ENCODE measurements at regions not wholly inside any gene's neighbourhood (a gene's known extent, or its start where the extent isn't known, plus 50 kb on each side); places are given as distances from the start of the nearest gene placed in this dataset.

DNA sequence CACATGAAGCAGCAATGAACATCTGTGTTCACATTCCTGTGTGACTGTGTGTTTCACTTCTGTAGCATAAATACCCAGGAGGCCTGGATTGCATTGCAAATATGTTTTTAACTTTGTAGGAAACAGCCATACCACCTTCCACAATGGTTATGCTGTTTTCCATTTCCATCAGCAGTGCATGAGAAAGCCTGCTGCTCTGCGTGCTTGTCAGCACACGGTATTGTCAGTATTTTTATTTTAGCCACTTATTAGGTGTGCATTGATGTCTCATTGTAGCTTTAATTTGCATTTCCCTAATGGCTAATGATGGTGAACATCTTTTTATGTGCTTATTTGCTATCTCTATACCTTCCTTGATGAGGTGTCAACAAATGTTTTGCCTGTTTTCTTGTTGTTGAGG lies 355.9 kb downstream of the TRIML1 start:
- no peaks in the 10 kb centered on the region for H3K4me1 ChIP-seq
- no peaks in the 10 kb centered on the region for H3K36me3 ChIP-seq
- no peak overlapping the region for H3K27ac ChIP-seq
- H3K9me3 ChIP-seq = peaks cover 5% of the 10 kb centered on the region
- 67% methylated on average over 2 of the region's 2 CpGs for WGBS
- DNase-seq (ENCODE audit: low spot score in 2 of 2) = no peak
- H3K4me3 ChIP-seq = no peak overlapping the region
- no peak for TF ChIP-seq POLR2AphosphoS5 (IDR thresholded peaks at IDR 0.05)
- TF ChIP-seq EP300 (IDR thresholded peaks at IDR 0.05) = no peak
- TF ChIP-seq CTCF (IDR thresholded peaks at IDR 0.05) = no peak
- no peak for TF ChIP-seq POLR2A (IDR thresholded peaks at IDR 0.05)
- H3K27me3 ChIP-seq = no peaks in the 10 kb centered on the region

- no peak for DNase-seq (ENCODE audit: low spot score in 2 of 2)
- TF ChIP-seq CTCF (IDR thresholded peaks at IDR 0.05) = no peak
- no peak for TF ChIP-seq POLR2A (IDR thresholded peaks at IDR 0.05)
- no peak for TF ChIP-seq POLR2AphosphoS5 (IDR thresholded peaks at IDR 0.05)
- no peak for TF ChIP-seq EP300 (IDR thresholded peaks at IDR 0.05)
- H3K27me3 ChIP-seq = no peaks in the 10 kb centered on the region
- H3K4me1 ChIP-seq = no peaks in the 10 kb centered on the region
- no peaks in the 10 kb centered on the region for H3K9me3 ChIP-seq
- H3K4me3 ChIP-seq = no peak overlapping the region
- H3K36me3 ChIP-seq = no peaks in the 10 kb centered on the region
- H3K27ac ChIP-seq = no peak overlapping the region
These were observed 372.2 kb downstream of the TRIML1 start for GRCh38 chr4:188511431-188511830.

DNA sequence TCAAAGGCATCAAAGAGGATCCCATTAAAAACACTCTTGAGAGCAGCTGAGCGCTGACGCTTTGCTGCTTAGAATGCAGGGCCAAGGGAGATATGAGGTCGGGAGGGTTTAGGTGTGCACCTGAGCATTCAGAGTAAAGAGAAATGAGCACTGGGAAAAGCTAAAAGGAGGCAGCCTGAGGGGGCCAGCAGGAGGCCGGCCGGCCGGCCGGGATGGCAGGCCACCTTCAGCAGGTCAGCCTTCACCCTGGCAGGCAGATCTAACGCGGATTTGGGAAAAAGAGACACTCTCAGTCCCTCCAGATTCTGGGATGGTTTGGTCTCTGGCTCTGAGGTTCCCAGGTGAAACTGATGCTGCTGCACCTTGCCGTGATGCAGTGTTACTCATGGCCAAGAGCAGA lies 393.5 kb downstream of the TRIML1 start:
- no peak overlapping the region for H3K4me3 ChIP-seq

GRCh38 chr4:188534297-188534696 lies 395.1 kb downstream of the TRIML1 start:
- TF ChIP-seq EP300 (IDR thresholded peaks at IDR 0.05) (no peak), POLR2AphosphoS5 (IDR thresholded peaks at IDR 0.05) (no peak), CTCF (IDR thresholded peaks at IDR 0.05) (no peak), POLR2A (IDR thresholded peaks at IDR 0.05) (no peak)
- Histone ChIP-seq H3K36me3 (no peaks in the 10 kb centered on the region), H3K27ac (no peak overlapping the region), H3K27me3 (no peaks in the 10 kb centered on the region), H3K4me1 (no peaks in the 10 kb centered on the region), H3K9me3 (no peaks in the 10 kb centered on the region), H3K4me3 (no peak overlapping the region)
- WGBS = 80% methylated on average over 4 of the region's 4 CpGs
- no peak for DNase-seq (ENCODE audit: low spot score in 2 of 2)

More for the DNA sequence above, 393.5 kb downstream of the TRIML1 start:
- H3K27me3 ChIP-seq = no peaks in the 10 kb centered on the region
- no peaks in the 10 kb centered on the region for H3K9me3 ChIP-seq
- 78% methylated on average over 10 of the region's 10 CpGs for WGBS
- no peaks in the 10 kb centered on the region for H3K36me3 ChIP-seq
- no peaks in the 10 kb centered on the region for H3K4me1 ChIP-seq
- H3K27ac ChIP-seq = no peak overlapping the region
- no peak for TF ChIP-seq EP300 (IDR thresholded peaks at IDR 0.05)
- no peak for TF ChIP-seq CTCF (IDR thresholded peaks at IDR 0.05)
- no peak for TF ChIP-seq POLR2AphosphoS5 (IDR thresholded peaks at IDR 0.05)
- TF ChIP-seq POLR2A (IDR thresholded peaks at IDR 0.05) = no peak
- DNase-seq (ENCODE audit: low spot score in 2 of 2) = no peak

GRCh38 chr4:188534917-188535316 lies 395.7 kb downstream of the TRIML1 start:
- TF ChIP-seq EP300 (IDR thresholded peaks at IDR 0.05) = no peak
- TF ChIP-seq CTCF (IDR thresholded peaks at IDR 0.05) = no peak
- TF ChIP-seq POLR2A (IDR thresholded peaks at IDR 0.05) = no peak
- no peak for TF ChIP-seq POLR2AphosphoS5 (IDR thresholded peaks at IDR 0.05)
- no peak overlapping the region for H3K4me3 ChIP-seq
- no peaks in the 10 kb centered on the region for H3K27me3 ChIP-seq
- DNase-seq (ENCODE audit: low spot score in 2 of 2) = no peak
- 82% methylated on average over 6 of the region's 6 CpGs for WGBS
- H3K36me3 ChIP-seq = no peaks in the 10 kb centered on the region
- H3K4me1 ChIP-seq = no peaks in the 10 kb centered on the region
- no peak overlapping the region for H3K27ac ChIP-seq
- H3K9me3 ChIP-seq = no peaks in the 10 kb centered on the region
